Endothelial cell of umbilical vein (primary cell): ENCODE measurements at regions not wholly inside any gene's neighbourhood (a gene's known extent, or its start where the extent isn't known, plus 50 kb on each side); places are given as distances from the start of the nearest gene placed in this dataset.

Experiments used
- EZH2 ChIP-seq: IDR thresholded peaks from 2 replicates; pipeline ENCODE4 v1.6.1; 2012; ENCODE audit warnings: borderline replicate concordance, low read depth, mild to moderate bottlenecking, moderate library complexity, low read length, inconsistent platforms; ENCODE audit not compliant: severe bottlenecking
- MAX ChIP-seq: IDR thresholded peaks from 2 replicates; pipeline ENCODE4 v1.6.1; 2011; ENCODE audit not compliant: insufficient read depth, insufficient read length
- POLR2A ChIP-seq: IDR thresholded peaks from 2 replicates; pipeline ENCODE4 v1.6.1; 2012; ENCODE audit warnings: low read depth, mild to moderate bottlenecking, control low read depth, low read length
- POLR2AphosphoS5 ChIP-seq: IDR thresholded peaks from 2 replicates; pipeline ENCODE4 v1.6.1; 2012; ENCODE audit warnings: low read depth, mild to moderate bottlenecking, control low read depth, low read length, moderate library complexity; ENCODE audit not compliant: insufficient read depth
- TF ChIP-seq, protein P1 (sequence below), 2 donors: IDR thresholded peaks; 1 replicate in 1 of 2; 2 replicates in 1 of 2; pipeline ENCODE4 v1.5.1; 2011; ENCODE audit warnings: low read length in 2 of 2, mild to moderate bottlenecking in 2 of 2, moderate library complexity in 2 of 2, control low read depth in 1 of 2, inconsistent platforms in 1 of 2, low read depth in 1 of 2; ENCODE audit not compliant: insufficient read depth in 1 of 2; ENCODE audit errors: extremely low read depth in 1 of 2

GRCh38 chr13:109293166-109293565 is 493.2 kb downstream of the IRS2 start:
- TF ChIP-seq, protein P1, sequence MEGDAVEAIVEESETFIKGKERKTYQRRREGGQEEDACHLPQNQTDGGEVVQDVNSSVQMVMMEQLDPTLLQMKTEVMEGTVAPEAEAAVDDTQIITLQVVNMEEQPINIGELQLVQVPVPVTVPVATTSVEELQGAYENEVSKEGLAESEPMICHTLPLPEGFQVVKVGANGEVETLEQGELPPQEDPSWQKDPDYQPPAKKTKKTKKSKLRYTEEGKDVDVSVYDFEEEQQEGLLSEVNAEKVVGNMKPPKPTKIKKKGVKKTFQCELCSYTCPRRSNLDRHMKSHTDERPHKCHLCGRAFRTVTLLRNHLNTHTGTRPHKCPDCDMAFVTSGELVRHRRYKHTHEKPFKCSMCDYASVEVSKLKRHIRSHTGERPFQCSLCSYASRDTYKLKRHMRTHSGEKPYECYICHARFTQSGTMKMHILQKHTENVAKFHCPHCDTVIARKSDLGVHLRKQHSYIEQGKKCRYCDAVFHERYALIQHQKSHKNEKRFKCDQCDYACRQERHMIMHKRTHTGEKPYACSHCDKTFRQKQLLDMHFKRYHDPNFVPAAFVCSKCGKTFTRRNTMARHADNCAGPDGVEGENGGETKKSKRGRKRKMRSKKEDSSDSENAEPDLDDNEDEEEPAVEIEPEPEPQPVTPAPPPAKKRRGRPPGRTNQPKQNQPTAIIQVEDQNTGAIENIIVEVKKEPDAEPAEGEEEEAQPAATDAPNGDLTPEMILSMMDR (IDR thresholded peaks at IDR 0.05; ENCODE audit: extremely low read depth in 1 of 2, insufficient read depth in 1 of 2, low read depth in 1 of 2, low read length in 2 of 2), result no peak
- TF ChIP-seq POLR2A (no peak), MAX (no peak), EZH2 (no peak), POLR2AphosphoS5 (no peak)
